GM12873 (cell line): ENCODE measurements at regions not wholly inside any gene's neighbourhood (a gene's known extent, or its start where the extent isn't known, plus 50 kb on each side); places are given as distances from the start of the nearest gene placed in this dataset.

Experiments used
- TF ChIP-seq, protein P1 (sequence below): IDR thresholded peaks from 2 replicates; pipeline ENCODE4 v1.5.1; 2012; ENCODE audit warnings: low read depth, mild to moderate bottlenecking, moderate library complexity, low read length, control low read depth; ENCODE audit not compliant: insufficient read depth; ENCODE audit errors: missing control alignments

DNA sequence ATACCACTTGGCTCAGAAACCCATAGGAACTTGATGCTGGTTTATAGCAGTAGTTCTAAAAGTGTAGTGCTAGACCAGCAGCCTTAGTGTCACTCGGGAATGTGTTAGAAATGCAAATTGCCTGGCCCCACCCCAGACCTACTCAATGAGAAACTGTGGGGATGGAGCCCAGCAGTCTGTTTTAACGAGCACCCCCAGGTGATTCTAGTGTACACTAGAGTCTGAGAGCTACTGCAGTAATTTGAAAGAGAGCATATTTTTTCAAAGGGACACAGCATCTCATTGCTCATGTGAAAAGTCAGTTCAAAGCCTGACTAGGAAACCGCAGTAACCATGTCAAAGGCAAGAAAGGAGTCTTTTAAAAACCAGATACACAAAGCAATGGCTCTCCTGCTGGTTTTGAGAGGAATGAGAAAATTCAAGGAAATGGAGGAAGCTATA, 313.4 kb downstream of the SQOR start:
- TF ChIP-seq, protein P1, sequence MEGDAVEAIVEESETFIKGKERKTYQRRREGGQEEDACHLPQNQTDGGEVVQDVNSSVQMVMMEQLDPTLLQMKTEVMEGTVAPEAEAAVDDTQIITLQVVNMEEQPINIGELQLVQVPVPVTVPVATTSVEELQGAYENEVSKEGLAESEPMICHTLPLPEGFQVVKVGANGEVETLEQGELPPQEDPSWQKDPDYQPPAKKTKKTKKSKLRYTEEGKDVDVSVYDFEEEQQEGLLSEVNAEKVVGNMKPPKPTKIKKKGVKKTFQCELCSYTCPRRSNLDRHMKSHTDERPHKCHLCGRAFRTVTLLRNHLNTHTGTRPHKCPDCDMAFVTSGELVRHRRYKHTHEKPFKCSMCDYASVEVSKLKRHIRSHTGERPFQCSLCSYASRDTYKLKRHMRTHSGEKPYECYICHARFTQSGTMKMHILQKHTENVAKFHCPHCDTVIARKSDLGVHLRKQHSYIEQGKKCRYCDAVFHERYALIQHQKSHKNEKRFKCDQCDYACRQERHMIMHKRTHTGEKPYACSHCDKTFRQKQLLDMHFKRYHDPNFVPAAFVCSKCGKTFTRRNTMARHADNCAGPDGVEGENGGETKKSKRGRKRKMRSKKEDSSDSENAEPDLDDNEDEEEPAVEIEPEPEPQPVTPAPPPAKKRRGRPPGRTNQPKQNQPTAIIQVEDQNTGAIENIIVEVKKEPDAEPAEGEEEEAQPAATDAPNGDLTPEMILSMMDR, result no peak

DNA sequence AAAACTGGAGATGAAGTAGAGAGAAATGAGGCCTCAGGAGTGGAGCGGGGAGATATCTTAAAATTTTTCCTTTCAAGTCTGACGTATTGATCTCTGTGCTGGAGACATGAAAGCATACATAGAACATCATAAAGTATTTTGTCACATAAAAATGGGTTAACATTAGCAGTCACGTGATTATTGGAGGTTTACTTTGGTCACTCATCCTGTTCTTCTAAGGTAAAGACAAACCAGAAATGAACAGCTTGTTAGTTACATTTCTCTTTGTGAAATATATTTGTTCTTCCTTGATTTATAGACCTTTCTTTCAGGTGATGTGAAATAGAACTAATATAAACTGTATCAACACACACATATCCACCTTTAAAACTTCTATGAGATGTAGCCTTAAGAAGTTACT, 324.1 kb downstream of the SQOR start:
- TF ChIP-seq, protein P1, result no peak

DNA sequence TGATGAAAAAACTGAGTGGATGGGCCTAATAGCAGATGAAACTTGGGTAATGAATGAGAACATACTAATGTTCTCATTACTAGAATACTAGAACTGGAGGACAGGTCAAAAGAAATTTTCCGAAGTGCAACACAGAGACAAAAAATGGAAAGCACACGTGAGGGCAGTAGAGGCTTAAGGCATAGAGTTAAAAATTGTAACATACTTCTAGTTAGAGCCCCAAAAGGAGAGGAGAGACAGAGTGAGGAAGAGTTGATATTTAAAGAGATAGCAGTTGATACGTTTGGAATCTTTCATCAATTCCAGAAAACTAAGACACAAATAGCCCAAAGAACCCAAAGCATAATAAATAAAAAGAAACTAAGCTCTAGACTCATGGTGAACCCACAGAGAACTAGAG, 327.9 kb downstream of the SQOR start:
- TF ChIP-seq, protein P1, result no peak

DNA sequence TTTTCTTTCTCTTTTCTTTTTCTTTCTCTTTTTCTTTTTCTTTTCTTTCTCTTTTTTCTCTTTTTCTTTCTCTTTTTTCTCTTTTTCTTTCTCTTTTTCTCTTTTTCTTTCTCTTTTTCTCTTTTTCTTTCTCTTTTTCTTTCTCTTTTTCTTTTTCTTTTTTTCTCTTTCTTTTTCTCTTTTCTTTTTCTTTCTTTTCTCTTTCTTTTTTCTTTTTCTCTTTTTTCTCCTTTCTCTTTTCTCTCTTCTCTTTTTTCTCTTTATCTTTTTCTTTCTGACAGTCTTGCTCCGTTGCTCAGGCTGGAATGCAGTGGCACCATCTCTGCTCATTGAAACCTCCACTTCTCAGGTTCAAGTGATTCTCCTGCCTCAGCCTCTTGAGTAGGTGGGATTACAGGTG, 335.7 kb downstream of the SQOR start:
- TF ChIP-seq, protein P1, result no peak

DNA sequence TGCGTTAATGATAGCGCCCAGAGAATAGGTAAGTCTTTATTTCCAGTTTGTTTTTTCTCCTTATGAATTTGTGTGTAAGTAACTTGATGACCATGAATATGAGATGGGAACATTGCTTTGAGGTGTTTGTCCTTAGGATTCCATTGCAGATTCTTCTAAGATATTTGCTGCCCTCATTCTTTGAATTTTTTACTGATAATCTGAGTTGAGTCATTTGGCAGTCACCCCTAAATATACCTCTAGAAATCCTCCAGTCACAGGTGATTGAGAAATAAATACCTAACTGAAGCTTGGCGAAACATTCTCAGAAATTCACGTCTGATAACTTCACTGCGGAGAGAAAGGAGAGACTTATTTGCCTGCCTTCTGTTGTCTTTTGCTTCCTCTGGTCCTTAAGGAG, 345.5 kb downstream of the SQOR start:
- TF ChIP-seq, protein P1, result no peak

DNA sequence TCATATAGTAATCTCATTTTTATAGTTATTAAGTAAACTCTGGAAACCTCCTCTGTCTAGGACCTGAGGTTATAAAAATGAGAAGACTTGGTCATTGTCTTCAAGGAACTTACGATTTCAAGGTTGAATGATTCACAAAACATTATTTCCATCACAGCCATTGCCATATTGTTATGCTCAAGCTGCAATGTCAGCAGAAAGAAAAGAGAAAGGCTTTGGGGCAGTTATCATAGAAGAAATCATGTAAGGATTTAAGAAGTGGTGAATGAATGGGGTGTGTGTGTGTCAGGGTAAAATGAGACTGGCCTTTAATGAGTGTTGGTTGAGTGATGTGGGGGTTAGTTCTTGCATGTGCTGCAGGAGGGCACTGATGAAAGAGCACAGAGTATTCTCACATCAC, 346.8 kb downstream of the SQOR start:
- TF ChIP-seq, protein P1, result no peak

DNA sequence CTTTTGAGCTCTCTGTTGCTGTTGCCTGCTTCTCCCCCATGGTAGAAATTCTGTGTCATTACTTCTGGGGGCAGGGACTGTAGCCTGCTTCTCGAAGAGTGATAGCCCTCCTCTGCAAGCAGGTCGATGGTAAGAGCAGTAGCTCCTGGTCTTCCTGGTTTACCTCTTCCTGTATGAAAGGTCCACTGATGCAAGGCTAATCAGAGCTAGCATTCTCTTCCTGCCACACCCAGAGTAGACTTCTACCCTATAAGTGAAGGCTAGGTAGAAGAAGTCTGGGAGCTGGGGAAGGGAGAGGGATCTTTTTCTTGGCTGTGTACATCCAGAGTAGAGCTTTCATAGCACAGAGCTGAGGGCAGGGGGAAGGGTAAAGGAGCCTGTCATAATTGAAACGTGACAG, 357.0 kb downstream of the SQOR start:
- TF ChIP-seq, protein P1, result no peak

DNA sequence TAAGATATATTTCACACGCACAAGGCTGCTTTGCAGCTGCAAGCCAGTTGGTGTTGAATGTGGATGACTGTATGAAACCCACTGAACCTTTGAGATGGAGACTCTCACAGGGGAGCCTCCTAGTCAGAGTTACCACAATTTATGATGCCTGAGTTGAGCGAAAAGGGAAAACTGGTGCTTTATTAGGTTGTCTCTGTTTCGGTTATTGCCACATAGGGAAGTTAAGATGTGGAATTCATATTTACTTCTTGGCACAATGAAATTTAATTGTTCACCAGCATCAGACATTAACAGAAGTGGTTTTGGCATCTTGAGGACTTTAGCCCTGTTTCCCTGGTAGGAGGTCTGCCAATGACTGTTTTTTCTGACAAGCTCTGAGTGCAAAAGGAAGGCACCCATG, 358.2 kb downstream of the SQOR start:
- TF ChIP-seq, protein P1, result no peak
